NT2/D1 (cell line): ENCODE measurements at regions not wholly inside any gene's neighbourhood (a gene's known extent, or its start where the extent isn't known, plus 50 kb on each side); places are given as distances from the start of the nearest gene placed in this dataset.

Experiments used
- SUZ12 ChIP-seq: IDR thresholded peaks from 2 replicates; pipeline ENCODE4 v1.6.1; 2011; ENCODE audit not compliant: insufficient read length, insufficient read depth; ENCODE audit errors: extremely low read depth
- YY1 ChIP-seq: IDR thresholded peaks from 2 replicates; pipeline ENCODE4 v1.6.1; 2011; ENCODE audit not compliant: insufficient read length, insufficient read depth

GRCh38 chr12:78802593-78802992 is 62.0 kb upstream of the SYT1 start:
- no peak for TF ChIP-seq YY1
- no peak for TF ChIP-seq SUZ12
